OCI-LY3 (cell line): ENCODE measurements at regions not wholly inside any gene's neighbourhood (a gene's known extent, or its start where the extent isn't known, plus 50 kb on each side); places are given as distances from the start of the nearest gene placed in this dataset.

Source experiments
- EZH2phosphoT487 ChIP-seq: fragments of 200-600 bp; shearing (Covaris generic); IDR thresholded peaks from 2 replicates; pipeline ENCODE4 v1.6.1; 2018; ENCODE audit warnings: antibody characterized with exemption, mixed run types, low read depth
- TF ChIP-seq, protein P1 (sequence below): fragments of 200-600, 300-600 bp; sonication (generic); IDR thresholded peaks from 2 replicates; pipeline ENCODE4 v1.5.1; 2014; ENCODE audit warnings: antibody characterized with exemption, low read length, low read depth

GRCh38 chr20:53786445-53787267 is 193.0 kb upstream of the ZNF217 start:
- TF ChIP-seq, protein P1, sequence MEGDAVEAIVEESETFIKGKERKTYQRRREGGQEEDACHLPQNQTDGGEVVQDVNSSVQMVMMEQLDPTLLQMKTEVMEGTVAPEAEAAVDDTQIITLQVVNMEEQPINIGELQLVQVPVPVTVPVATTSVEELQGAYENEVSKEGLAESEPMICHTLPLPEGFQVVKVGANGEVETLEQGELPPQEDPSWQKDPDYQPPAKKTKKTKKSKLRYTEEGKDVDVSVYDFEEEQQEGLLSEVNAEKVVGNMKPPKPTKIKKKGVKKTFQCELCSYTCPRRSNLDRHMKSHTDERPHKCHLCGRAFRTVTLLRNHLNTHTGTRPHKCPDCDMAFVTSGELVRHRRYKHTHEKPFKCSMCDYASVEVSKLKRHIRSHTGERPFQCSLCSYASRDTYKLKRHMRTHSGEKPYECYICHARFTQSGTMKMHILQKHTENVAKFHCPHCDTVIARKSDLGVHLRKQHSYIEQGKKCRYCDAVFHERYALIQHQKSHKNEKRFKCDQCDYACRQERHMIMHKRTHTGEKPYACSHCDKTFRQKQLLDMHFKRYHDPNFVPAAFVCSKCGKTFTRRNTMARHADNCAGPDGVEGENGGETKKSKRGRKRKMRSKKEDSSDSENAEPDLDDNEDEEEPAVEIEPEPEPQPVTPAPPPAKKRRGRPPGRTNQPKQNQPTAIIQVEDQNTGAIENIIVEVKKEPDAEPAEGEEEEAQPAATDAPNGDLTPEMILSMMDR = no peak
- no peak for TF ChIP-seq EZH2phosphoT487
